ENCODE measurements at regions not wholly inside any gene's neighbourhood (a gene's known extent, or its start where the extent isn't known, plus 50 kb on each side); places are given as distances from the start of the nearest gene placed in this dataset.
"Not testable (repeated sequence)": the region's sequence is repeated elsewhere in the genome, so short reads cannot be mapped to it uniquely, and the experiment has no call there.

DNA sequence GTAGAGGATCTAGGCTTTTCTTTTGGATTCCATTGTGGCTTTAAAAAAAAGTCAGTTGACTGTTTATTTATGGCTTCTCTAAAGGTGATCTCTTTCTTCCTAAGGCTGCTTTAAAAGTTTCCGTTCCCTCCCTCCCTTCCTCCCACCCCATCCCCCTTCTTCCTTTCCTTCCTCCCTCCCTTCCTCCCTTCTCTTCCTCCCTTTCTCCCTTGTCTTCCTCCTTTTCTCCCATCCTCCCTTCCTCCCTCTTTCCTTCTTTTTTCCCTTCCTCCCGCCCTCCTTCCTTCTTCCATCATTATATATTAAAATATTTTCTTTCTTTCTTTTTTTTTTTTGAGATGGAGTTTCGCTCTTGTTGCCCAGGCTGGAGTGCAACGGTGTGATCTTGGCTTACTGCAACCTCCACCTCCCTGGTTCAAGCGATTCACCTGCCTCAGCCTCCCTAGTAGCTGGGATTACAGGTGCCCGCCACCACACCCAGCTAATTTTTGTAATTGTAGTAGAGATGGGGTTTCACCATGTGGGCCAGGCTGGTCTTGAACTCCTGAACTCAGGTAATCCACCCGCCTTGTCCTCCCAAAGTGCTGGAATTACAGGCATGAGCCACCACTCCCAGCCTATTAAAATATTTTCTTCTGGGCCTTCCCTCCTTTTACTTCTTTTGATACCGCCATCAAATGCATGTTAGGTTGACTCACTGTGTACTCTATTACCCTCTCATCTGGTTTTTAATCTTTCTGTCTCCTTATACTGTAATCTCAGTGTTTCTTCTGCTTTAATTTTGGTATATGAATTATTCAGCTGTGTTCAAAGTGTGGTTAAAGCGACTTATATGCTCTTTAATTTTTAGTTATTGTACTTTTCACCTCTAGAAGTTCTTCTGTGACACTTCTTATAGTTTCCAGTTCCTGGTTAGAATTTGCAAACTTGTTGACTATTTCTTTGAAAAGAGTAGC lies 59.2 kb upstream of the ATP5PO start:
- DNase-seq (ENCODE audit: low read depth in 3 of 3, low spot score in 1 of 3) = no peak

DNA sequence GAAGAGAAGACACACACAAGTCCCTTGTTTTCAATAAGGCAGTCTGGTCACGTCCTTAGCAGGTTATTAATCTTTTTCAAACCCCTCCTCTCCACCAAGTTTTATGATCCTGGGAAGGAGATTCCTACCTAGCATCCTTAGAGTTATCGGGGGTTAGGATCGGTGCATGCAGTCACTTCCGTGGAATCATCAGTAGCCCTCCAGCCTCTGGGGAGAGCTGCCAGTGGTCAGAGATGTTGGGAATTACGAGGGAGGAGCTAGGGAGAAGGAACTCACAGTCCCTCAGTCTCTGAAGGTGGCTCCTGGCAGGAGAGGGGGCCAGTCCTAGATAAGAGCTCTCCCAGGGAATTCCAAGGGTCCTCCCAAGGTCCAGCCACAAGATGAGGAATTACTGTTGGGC lies 57.7 kb upstream of the ATP5PO start:
- no peak for DNase-seq (ENCODE audit: low read depth in 3 of 3, low spot score in 1 of 3)

DNA sequence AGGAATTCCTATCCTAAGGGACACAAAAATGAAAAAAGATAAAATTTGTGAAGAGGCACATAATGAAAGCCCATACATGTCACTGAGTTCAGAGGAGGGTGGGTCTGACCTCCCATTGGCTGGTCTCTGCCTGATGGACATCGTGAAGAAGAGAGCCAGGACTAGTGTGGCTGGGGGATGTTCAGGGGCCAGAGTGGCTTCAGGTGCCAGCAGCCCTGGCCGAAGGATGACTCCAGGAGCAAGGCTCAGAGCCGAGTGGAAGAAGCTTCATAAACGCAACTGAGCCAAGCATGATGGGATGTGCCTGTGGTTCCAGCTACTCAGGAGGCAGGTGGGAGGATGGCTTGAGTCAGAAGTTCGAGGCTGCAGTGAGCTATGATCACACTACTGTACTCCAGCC lies 56.9 kb upstream of the ATP5PO start:
- DNase-seq (ENCODE audit: low read depth in 3 of 3, low spot score in 1 of 3) = no peak

- no peak for DNase-seq (ENCODE audit: low read depth in 3 of 3, low spot score in 1 of 3)
Measured at GRCh38 chr21:33971492-33972013, 55.9 kb upstream of the ATP5PO start.

DNA sequence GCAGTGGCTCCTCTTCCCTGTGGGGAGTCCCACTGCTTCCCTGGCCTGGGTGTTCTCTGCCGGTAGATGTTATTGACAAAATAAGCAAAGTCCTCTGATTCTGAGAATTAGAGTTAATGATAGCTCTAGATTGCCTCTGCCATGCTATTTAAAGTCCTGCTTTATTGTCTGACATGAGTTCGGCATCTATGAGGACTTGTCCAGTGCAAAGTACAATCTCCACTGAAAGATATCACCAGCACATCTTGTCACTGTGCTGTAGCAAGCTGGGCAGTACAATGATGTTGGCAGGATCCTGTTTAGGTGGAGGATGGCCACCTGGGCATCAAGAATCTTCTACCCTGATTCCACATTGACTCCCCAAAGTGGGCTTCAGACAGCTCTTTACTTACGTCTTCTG lies 54.0 kb upstream of the ATP5PO start:
- DNase-seq (ENCODE audit: low read depth in 3 of 3, low spot score in 1 of 3) = no peak

DNA sequence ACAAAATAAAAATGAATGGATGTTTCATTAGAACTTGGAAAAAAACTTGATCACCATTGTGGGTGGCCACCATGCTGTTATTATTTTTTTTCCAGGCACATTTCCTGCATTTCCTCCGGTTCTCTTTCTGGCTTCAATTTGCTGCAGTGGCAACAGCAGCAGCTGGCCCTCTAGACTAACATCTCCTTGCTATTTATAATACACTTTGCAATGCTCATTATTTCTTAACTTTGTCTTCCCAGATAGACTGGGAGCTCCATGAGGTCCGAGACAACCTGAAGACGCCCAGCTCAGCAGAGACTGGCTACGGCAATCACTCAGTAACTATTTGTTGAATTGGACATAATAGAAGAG lies 53.4 kb upstream of the ATP5PO start:
- DNase-seq (ENCODE audit: low read depth in 3 of 3, low spot score in 1 of 3) = no peak

DNA sequence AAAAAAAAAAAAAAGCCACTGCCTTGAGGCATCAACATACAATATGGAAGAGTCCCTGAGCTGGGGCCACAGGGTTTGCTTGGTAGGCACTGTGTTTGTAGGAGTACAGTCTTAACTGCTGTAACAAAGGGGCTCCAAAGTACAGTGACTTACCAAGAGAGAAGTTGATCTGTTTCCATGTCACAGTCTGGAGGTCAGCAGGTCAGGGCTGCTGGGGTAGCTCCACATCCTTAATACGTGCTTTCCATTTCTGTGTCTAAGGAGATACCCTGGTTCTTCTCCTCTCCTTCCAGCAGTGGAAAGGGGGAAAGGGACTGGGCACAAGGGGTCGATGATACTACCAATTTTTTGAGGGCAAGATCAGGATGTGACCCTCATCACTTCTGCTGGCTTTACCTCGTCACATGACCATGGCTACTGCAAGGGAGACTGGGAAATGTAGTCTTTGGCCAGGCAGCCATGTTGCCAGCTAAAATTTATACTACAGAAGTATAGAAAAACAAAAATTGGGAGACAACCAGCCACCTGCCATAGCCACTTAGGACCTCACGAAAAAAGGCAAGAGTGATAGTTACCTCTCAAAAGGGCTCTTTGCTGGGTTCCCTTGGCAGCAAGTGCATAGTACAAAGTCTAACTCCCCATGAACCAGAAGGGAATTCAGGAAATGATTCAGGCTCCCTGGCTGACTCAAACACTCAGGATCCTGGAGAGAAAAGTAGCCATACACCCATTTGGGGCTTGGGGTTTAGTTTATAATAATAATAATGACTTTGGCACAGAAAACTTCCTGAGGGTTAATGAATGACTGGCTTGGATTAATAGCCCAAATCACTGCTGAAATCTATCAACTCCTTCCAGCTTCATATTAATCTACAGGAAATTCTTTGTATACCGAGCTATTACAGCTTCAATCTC lies 52.7 kb upstream of the ATP5PO start:
- DNase-seq (ENCODE audit: low read depth in 3 of 3, low spot score in 1 of 3) = no peak

DNA sequence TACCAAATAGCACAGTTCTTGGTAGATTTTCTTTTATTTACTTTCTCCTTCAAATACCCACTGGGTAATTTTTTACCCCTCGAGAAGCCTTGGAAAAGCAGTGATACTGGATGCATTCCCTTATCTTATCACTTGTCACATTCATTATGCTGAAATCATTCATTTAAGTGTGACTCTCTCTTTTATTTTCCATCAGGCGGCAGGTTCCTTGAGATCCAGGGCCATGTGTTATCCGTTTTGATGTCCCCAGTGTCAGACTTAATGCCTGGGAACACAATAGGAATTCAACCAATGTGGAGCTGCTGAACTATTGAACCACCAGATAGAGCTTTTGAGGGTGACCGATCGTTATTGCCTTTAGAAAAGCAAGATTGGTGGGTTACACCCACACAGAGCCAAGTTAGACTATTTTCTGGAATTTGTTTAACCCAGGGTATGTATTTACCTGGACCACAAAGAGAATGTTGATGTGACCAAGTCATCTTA lies 51.5 kb upstream of the ATP5PO start:
- no peak for DNase-seq (ENCODE audit: low read depth in 3 of 3, low spot score in 1 of 3)

DNA sequence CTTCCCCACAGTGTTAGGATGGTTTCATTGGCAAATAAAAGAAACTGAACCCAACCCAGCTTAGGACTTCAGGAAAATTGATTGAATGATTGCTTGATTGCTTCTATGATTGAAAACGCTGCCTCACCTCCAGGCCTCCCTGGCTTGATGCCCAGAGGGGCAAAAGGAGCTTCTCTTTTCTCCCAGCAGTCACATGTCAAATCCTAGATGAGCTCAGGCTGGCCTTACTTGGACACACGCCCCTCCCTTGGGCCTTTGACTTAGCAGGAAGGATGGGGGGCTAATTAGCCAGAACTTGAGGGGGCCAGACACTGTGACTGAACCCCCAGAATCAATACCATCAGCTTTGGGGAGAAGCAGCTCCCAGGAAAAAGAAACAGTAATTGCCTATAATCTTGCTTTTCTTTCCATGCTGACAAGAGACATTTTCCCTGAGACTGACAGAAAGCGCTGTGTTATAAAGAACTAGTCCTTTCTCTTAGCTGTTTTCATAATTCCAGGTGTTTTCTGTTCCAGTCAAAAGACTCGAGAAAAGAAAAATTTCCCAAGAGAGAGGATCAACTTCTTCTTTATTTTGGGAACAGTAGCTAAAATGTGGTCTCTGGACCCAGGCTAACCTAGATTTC lies 50.8 kb upstream of the ATP5PO start:
- DNase-seq (ENCODE audit: low read depth in 3 of 3, low spot score in 1 of 3) = no peak

DNA sequence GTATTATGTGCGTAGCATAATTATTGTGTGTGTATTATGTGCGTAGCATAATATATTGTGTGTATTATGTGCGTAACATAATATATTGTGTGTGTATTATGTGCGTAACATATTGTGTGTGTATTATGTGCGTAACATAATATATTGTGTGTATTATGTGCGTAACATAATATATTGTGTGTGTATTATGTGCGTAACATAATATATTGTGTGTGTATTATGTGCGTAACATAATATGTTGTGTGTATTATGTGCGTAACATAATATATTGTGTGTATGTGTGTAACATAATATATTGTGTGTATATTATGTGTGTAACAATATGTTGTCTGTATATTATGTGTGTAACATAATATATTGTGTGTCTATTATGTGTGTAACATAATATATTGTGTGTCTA lies 50.1 kb upstream of the ATP5PO start:
- DNase-seq (ENCODE audit: low read depth in 3 of 3, low spot score in 1 of 3) = not testable (repeated sequence)

Data from stimulated activated CD4-positive, alpha-beta T cell treated with anti-CD3 and anti-CD28 coated beads, TNF-alpha, amount 100 ng/mL, for 1 hour (primary cell).